Activated CD4-positive, alpha-beta memory T cell treated with anti-CD3 and anti-CD28 coated beads, Interleukin-2, amount 10 ng/mL, durations not matched to agents 7 days and 5 days (primary cell): ENCODE measurements at regions not wholly inside any gene's neighbourhood (a gene's known extent, or its start where the extent isn't known, plus 50 kb on each side); places are given as distances from the start of the nearest gene placed in this dataset.

ENCODE experiments used
- CTCF ChIA-PET: fragments of 350-600 bp; sonication (Branson Sonifier 250); formaldehyde crosslinking; loops from one replicate; lab custom pipeline; 2021; ENCODE audit warnings: antibody characterized with exemption, inconsistent platforms; lab: Charles Lee
- POLR2A ChIA-PET: fragments of 350-600 bp; sonication (Branson Sonifier 250); formaldehyde crosslinking; loops from one replicate; lab custom pipeline; 2021; ENCODE audit warnings: antibody characterized with exemption; lab: Charles Lee
- DNase-seq: peaks from one replicate; pipeline ENCODE4 v3.0.0-alpha.2; 2020
- H3K27ac Mint-ChIP-seq: one replicate; pipeline ENCODE4 v1.8.0; 2021; ENCODE audit warnings: mild to moderate bottlenecking, mixed read lengths
- H3K27me3 Mint-ChIP-seq: one replicate; pipeline ENCODE4 v1.8.0; 2021; ENCODE audit warnings: mixed read lengths
- H3K36me3 Mint-ChIP-seq: one replicate; pipeline ENCODE4 v1.8.0; 2021; ENCODE audit warnings: low read depth, mixed read lengths
- H3K4me1 Mint-ChIP-seq: one replicate; pipeline ENCODE4 v1.8.0; 2021; ENCODE audit warnings: mixed read lengths
- H3K4me3 Mint-ChIP-seq: one replicate; pipeline ENCODE4 v1.8.0; 2021; ENCODE audit warnings: mild to moderate bottlenecking, mixed read lengths
- H3K9me3 Mint-ChIP-seq: one replicate; pipeline ENCODE4 v1.8.0; 2021; ENCODE audit warnings: mixed read lengths

- H3K4me1 Mint-ChIP-seq, result no peaks in the 10 kb centered on the region
- H3K9me3 Mint-ChIP-seq, result peaks cover 3% of the 10 kb centered on the region
- no peaks in the 10 kb centered on the region for H3K27me3 Mint-ChIP-seq
- no peaks in the 10 kb centered on the region for H3K36me3 Mint-ChIP-seq
- H3K27ac Mint-ChIP-seq, result no peak overlapping the region
- ChIA-PET POLR2A (no interaction called here), CTCF (no interaction called here)
- no peak overlapping the region for H3K4me3 Mint-ChIP-seq
- no peak for DNase-seq
Observed at GRCh38 chr16:9236319-9236718, 144.9 kb downstream of the HAPSTR1 start.

- Mint-ChIP-seq H3K36me3 (no peaks in the 10 kb centered on the region), H3K9me3 (peaks cover 3% of the 10 kb centered on the region), H3K27me3 (no peaks in the 10 kb centered on the region), H3K27ac (no peak overlapping the region), H3K4me3 (no peak overlapping the region), H3K4me1 (no peaks in the 10 kb centered on the region)
- POLR2A ChIA-PET, result no interaction called here
- CTCF ChIA-PET, result no interaction called here
- no peak for DNase-seq
Observed at GRCh38 chr16:9238346-9238745, 146.9 kb downstream of the HAPSTR1 start.

GRCh38 chr16:9241177-9241576 lies 149.7 kb downstream of the HAPSTR1 start:
- CTCF ChIA-PET, result no interaction called here

GRCh38 chr16:9248162-9248561 lies 156.7 kb downstream of the HAPSTR1 start:
- Mint-ChIP-seq H3K27ac (no peak overlapping the region), H3K9me3 (no peaks in the 10 kb centered on the region), H3K27me3 (no peaks in the 10 kb centered on the region), H3K4me1 (no peaks in the 10 kb centered on the region), H3K4me3 (no peak overlapping the region), H3K36me3 (no peaks in the 10 kb centered on the region)
- CTCF ChIA-PET, result no interaction called here
- DNase-seq, result no peak
- POLR2A ChIA-PET, result no interaction called here

More at GRCh38 chr16:9241177-9241576, 149.7 kb downstream of the HAPSTR1 start:
- H3K27me3 Mint-ChIP-seq, result no peaks in the 10 kb centered on the region
- H3K27ac Mint-ChIP-seq, result no peak overlapping the region
- no peak for DNase-seq
- H3K36me3 Mint-ChIP-seq, result no peaks in the 10 kb centered on the region
- peaks cover 3% of the 10 kb centered on the region for H3K9me3 Mint-ChIP-seq
- POLR2A ChIA-PET, result no interaction called here
- H3K4me3 Mint-ChIP-seq, result no peak overlapping the region
- H3K4me1 Mint-ChIP-seq, result no peaks in the 10 kb centered on the region

- Mint-ChIP-seq H3K36me3 (no peaks in the 10 kb centered on the region), H3K4me1 (no peaks in the 10 kb centered on the region), H3K9me3 (no peaks in the 10 kb centered on the region), H3K4me3 (no peak overlapping the region), H3K27ac (no peak overlapping the region), H3K27me3 (no peaks in the 10 kb centered on the region)
- ChIA-PET POLR2A (no interaction called here), CTCF (no interaction called here)
- no peak for DNase-seq
Observed at GRCh38 chr16:9249534-9249933, 158.1 kb downstream of the HAPSTR1 start.

GRCh38 chr16:9251026-9251425 lies 159.6 kb downstream of the HAPSTR1 start:
- Mint-ChIP-seq H3K4me3 (no peak overlapping the region), H3K36me3 (no peaks in the 10 kb centered on the region), H3K4me1 (no peaks in the 10 kb centered on the region), H3K27me3 (no peaks in the 10 kb centered on the region), H3K27ac (no peak overlapping the region), H3K9me3 (no peaks in the 10 kb centered on the region)
- ChIA-PET POLR2A (no interaction called here), CTCF (no interaction called here)
- no peak for DNase-seq

GRCh38 chr16:9254863-9255262 lies 163.4 kb downstream of the HAPSTR1 start:
- no peaks in the 10 kb centered on the region for H3K9me3 Mint-ChIP-seq
- H3K27me3 Mint-ChIP-seq, result no peaks in the 10 kb centered on the region
- no peak for DNase-seq
- ChIA-PET CTCF (interaction anchor here (1.3 kb wide), 2 partner anchors 9 to 16 kb away, joined by 3 to 6 read pairs; no protein-coding TSS in a partner anchor), POLR2A (no interaction called here)
- no peaks in the 10 kb centered on the region for H3K36me3 Mint-ChIP-seq
- H3K4me3 Mint-ChIP-seq, result no peak overlapping the region
- no peak overlapping the region for H3K27ac Mint-ChIP-seq
- no peaks in the 10 kb centered on the region for H3K4me1 Mint-ChIP-seq

- no peak overlapping the region for H3K27ac Mint-ChIP-seq
- H3K4me3 Mint-ChIP-seq, result no peak overlapping the region
- DNase-seq, result peak; percentile 36
- no peaks in the 10 kb centered on the region for H3K36me3 Mint-ChIP-seq
- H3K4me1 Mint-ChIP-seq, result no peaks in the 10 kb centered on the region
- H3K27me3 Mint-ChIP-seq, result no peaks in the 10 kb centered on the region
- H3K9me3 Mint-ChIP-seq, result no peaks in the 10 kb centered on the region
- CTCF ChIA-PET, result interaction anchor here (0.9 to 1.3 kb wide), 5 partner anchors 10 to 25 kb away, joined by 3 to 6 read pairs (median 3); no protein-coding TSS in a partner anchor
- POLR2A ChIA-PET, result no interaction called here
Observed at GRCh38 chr16:9256196-9256595, 164.8 kb downstream of the HAPSTR1 start.

- DNase-seq, result no peak
- Mint-ChIP-seq H3K27me3 (no peaks in the 10 kb centered on the region), H3K9me3 (no peaks in the 10 kb centered on the region), H3K27ac (no peak overlapping the region), H3K4me1 (no peaks in the 10 kb centered on the region), H3K36me3 (no peaks in the 10 kb centered on the region), H3K4me3 (no peak overlapping the region)
- POLR2A ChIA-PET, result no interaction called here
- CTCF ChIA-PET, result no interaction called here
Observed at GRCh38 chr16:9257843-9258242, 166.4 kb downstream of the HAPSTR1 start.

GRCh38 chr16:9258423-9259051 lies 167.1 kb downstream of the HAPSTR1 start:
- H3K9me3 Mint-ChIP-seq, result no peaks in the 10 kb centered on the region
- no peaks in the 10 kb centered on the region for H3K27me3 Mint-ChIP-seq
- H3K4me1 Mint-ChIP-seq, result no peaks in the 10 kb centered on the region
- ChIA-PET POLR2A (no interaction called here), CTCF (no interaction called here)
- H3K36me3 Mint-ChIP-seq, result no peaks in the 10 kb centered on the region
- H3K4me3 Mint-ChIP-seq, result no peak overlapping the region
- DNase-seq, result peak; percentile 22
- H3K27ac Mint-ChIP-seq, result no peak overlapping the region

- CTCF ChIA-PET, result no interaction called here
- POLR2A ChIA-PET, result no interaction called here
- H3K4me1 Mint-ChIP-seq, result no peaks in the 10 kb centered on the region
- H3K4me3 Mint-ChIP-seq, result no peak overlapping the region
- DNase-seq, result no peak
- H3K9me3 Mint-ChIP-seq, result no peaks in the 10 kb centered on the region
- no peak overlapping the region for H3K27ac Mint-ChIP-seq
- peaks cover 4% of the 10 kb centered on the region for H3K27me3 Mint-ChIP-seq
- no peaks in the 10 kb centered on the region for H3K36me3 Mint-ChIP-seq
Observed at GRCh38 chr16:9259914-9260608, 168.6 kb downstream of the HAPSTR1 start.

GRCh38 chr16:9260666-9261065 lies 169.2 kb downstream of the HAPSTR1 start:
- Mint-ChIP-seq H3K9me3 (no peaks in the 10 kb centered on the region), H3K27ac (no peak overlapping the region), H3K27me3 (peaks cover 4% of the 10 kb centered on the region), H3K36me3 (no peaks in the 10 kb centered on the region), H3K4me3 (no peak overlapping the region), H3K4me1 (no peaks in the 10 kb centered on the region)
- CTCF ChIA-PET, result no interaction called here
- DNase-seq, result no peak
- POLR2A ChIA-PET, result no interaction called here

GRCh38 chr16:9261376-9261775 lies 169.9 kb downstream of the HAPSTR1 start:
- Mint-ChIP-seq H3K27ac (no peak overlapping the region), H3K27me3 (peaks cover 4% of the 10 kb centered on the region), H3K36me3 (no peaks in the 10 kb centered on the region), H3K4me3 (no peak overlapping the region), H3K9me3 (no peaks in the 10 kb centered on the region), H3K4me1 (no peaks in the 10 kb centered on the region)
- CTCF ChIA-PET, result no interaction called here
- POLR2A ChIA-PET, result no interaction called here
- DNase-seq, result no peak
